Astrocyte (in vitro differentiated cells and primary cell): ENCODE measurements at regions not wholly inside any gene's neighbourhood (a gene's known extent, or its start where the extent isn't known, plus 50 kb on each side); places are given as distances from the start of the nearest gene placed in this dataset.

Source experiments
- DNase-seq: peaks from one replicate; pipeline ENCODE4 v3.0.0-alpha.2; 2010; ENCODE audit warnings: low read depth
- FAIRE-seq: peaks from 2 replicates; lab custom pipeline; 2011; peaks lifted over from hg19 to GRCh38; lab: Jason Lieb, UNC
- H2AFZ ChIP-seq: 2 replicates; pipeline ENCODE4 v1.6.0; 2012; ENCODE audit warnings: low read depth, low read length, inconsistent platforms
- H3K27ac ChIP-seq: 2 replicates; pipeline ENCODE4 v1.5.1; 2011; ENCODE audit warnings: low read depth, low read length, inconsistent platforms
- H3K27me3 ChIP-seq: 2 replicates; pipeline ENCODE4 v1.6.0; 2011; ENCODE audit warnings: low read length, inconsistent platforms; ENCODE audit not compliant: insufficient read depth
- H3K36me3 ChIP-seq: 2 replicates; pipeline ENCODE4 v1.5.1; 2011; ENCODE audit warnings: low read length, inconsistent platforms; ENCODE audit not compliant: insufficient read depth
- H3K4me1 ChIP-seq: 2 replicates; pipeline ENCODE4 v1.5.1; 2011; ENCODE audit warnings: low read length, inconsistent platforms; ENCODE audit not compliant: insufficient read depth
- H3K4me2 ChIP-seq: 2 replicates; pipeline ENCODE4 v1.6.0; 2012; ENCODE audit warnings: low read length, inconsistent platforms
- H3K4me3 ChIP-seq: 2 replicates; pipeline ENCODE4 v1.5.1; 2011; ENCODE audit warnings: low read depth, mild to moderate bottlenecking, low read length, inconsistent platforms; ENCODE audit not compliant: insufficient read depth
- H3K79me2 ChIP-seq: 2 replicates; pipeline ENCODE4 v1.6.0; 2012; ENCODE audit warnings: mild to moderate bottlenecking, low read length, inconsistent platforms; ENCODE audit not compliant: insufficient read depth
- H3K9ac ChIP-seq: 2 replicates; pipeline ENCODE4 v1.6.0; 2012; ENCODE audit warnings: mild to moderate bottlenecking, low read length, inconsistent platforms
- H3K9me3 ChIP-seq: 2 replicates; pipeline ENCODE4 v1.5.1; 2012; ENCODE audit warnings: low read depth, mild to moderate bottlenecking, low read length, inconsistent platforms; ENCODE audit not compliant: insufficient read depth
- H4K20me1 ChIP-seq: 2 replicates; pipeline ENCODE4 v1.6.0; 2012; ENCODE audit warnings: low read length, inconsistent platforms; ENCODE audit not compliant: insufficient read depth
- H3K27ac Mint-ChIP-seq: one replicate; pipeline ENCODE4 v1.8.0; 2021; ENCODE audit warnings: mild to moderate bottlenecking, mixed read lengths; ENCODE audit not compliant: unreplicated experiment
- H3K27me3 Mint-ChIP-seq: one replicate; pipeline ENCODE4 v1.8.0; 2021; ENCODE audit warnings: low read depth, mixed read lengths; ENCODE audit not compliant: unreplicated experiment
- H3K36me3 Mint-ChIP-seq: one replicate; pipeline ENCODE4 v1.8.0; 2021; ENCODE audit warnings: low read depth, mixed read lengths; ENCODE audit not compliant: unreplicated experiment
- H3K4me1 Mint-ChIP-seq: one replicate; pipeline ENCODE4 v1.8.0; 2021; ENCODE audit warnings: low read depth, mixed read lengths; ENCODE audit not compliant: unreplicated experiment
- H3K4me3 Mint-ChIP-seq: one replicate; pipeline ENCODE4 v1.8.0; 2021; ENCODE audit warnings: mild to moderate bottlenecking, moderate library complexity, mixed read lengths; ENCODE audit not compliant: unreplicated experiment
- H3K9me3 Mint-ChIP-seq: one replicate; pipeline ENCODE4 v1.8.0; 2021; ENCODE audit warnings: mild to moderate bottlenecking, mixed read lengths; ENCODE audit not compliant: unreplicated experiment
- EZH2 ChIP-seq: IDR thresholded peaks from 2 replicates; pipeline ENCODE4 v1.6.1; 2012; ENCODE audit warnings: mild to moderate bottlenecking, low read length, inconsistent platforms; ENCODE audit not compliant: insufficient read depth
- TF ChIP-seq, protein P1 (sequence below): IDR thresholded peaks from 2 replicates; pipeline ENCODE4 v1.5.1; 2011; ENCODE audit warnings: low read depth, mild to moderate bottlenecking, inconsistent platforms, low read length, moderate library complexity; ENCODE audit not compliant: insufficient read depth

DNA sequence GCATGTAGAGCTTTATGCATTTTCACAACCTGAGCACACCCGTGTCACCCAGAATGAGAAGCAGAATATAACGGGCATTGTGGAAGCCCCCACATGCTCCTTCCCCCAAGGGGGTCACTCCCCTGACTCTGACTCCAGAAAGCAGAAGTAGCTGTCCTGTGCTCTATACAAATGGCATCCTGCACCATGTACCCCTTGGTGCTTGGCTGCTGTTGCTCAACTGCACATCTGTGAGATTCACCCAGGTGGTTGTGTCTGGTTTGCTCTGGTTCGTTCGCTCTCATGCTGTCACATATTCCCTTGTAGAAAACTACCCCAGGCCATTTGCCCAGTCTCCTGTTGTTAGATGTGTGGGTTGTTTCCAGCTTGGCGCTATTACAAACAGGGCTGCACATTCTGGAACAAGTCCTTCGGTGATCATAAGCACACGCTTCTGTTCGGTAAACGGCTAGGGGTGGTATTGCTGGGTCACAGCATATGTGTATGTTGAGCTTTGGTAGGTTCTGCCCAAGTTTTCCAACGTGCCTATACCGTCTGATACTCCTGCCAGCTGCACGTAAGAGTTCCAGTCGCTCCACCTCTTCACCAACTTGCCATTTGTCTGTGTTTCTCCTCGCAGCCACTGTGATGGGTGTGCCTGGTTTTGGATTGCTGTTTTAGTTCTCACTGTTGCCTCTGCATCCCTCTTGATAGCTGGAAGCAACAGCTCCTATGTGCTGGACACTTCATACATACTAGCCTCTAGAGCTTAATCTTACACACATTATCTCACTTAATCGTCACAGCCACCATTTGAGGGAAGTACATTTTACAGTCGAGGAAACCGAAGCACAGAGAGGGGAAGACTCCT is 65.4 kb upstream of the SLC6A6 start:
- Histone ChIP-seq H4K20me1 (no peaks in the 10 kb centered on the region), H3K27ac (no peak overlapping the region), H3K4me3 (no peak overlapping the region), H3K79me2 (no peaks in the 10 kb centered on the region), H3K9ac (no peak overlapping the region), H3K36me3 (no peaks in the 10 kb centered on the region), H2AFZ (no peak overlapping the region), H3K4me2 (no peak overlapping the region), H3K4me1 (no peaks in the 10 kb centered on the region), H3K9me3 (no peaks in the 10 kb centered on the region), H3K27me3 (peaks cover 14% of the 10 kb centered on the region)
- H3K4me3 Mint-ChIP-seq, result no peak overlapping the region
- H3K27me3 Mint-ChIP-seq, result peaks cover 41% of the 10 kb centered on the region
- H3K4me1 Mint-ChIP-seq, result no peaks in the 10 kb centered on the region
- H3K27ac Mint-ChIP-seq, result no peak overlapping the region
- FAIRE-seq (no peak), DNase-seq (no peak)
- no peak for TF ChIP-seq EZH2
- TF ChIP-seq, protein P1, sequence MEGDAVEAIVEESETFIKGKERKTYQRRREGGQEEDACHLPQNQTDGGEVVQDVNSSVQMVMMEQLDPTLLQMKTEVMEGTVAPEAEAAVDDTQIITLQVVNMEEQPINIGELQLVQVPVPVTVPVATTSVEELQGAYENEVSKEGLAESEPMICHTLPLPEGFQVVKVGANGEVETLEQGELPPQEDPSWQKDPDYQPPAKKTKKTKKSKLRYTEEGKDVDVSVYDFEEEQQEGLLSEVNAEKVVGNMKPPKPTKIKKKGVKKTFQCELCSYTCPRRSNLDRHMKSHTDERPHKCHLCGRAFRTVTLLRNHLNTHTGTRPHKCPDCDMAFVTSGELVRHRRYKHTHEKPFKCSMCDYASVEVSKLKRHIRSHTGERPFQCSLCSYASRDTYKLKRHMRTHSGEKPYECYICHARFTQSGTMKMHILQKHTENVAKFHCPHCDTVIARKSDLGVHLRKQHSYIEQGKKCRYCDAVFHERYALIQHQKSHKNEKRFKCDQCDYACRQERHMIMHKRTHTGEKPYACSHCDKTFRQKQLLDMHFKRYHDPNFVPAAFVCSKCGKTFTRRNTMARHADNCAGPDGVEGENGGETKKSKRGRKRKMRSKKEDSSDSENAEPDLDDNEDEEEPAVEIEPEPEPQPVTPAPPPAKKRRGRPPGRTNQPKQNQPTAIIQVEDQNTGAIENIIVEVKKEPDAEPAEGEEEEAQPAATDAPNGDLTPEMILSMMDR, result no peak
- no peaks in the 10 kb centered on the region for H3K9me3 Mint-ChIP-seq
- H3K36me3 Mint-ChIP-seq, result no peaks in the 10 kb centered on the region

DNA sequence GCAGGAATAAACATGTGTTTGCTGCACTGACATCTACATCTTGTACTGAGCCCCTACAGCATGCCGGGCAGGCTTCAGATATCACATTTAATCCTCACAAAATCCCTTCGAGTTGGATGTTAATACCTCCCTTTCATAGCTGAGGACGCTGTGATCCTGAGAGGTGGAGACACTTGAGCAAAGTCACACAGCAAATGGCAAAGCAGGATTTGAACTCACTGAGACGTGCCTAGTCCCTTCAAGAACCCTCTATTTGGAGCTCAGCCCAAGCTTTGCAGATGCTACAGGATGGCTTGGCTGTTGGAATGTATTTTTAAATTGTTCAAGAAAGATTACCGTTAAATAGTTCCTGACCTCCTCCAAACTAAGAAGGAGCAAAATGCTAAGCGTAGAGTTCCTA is 64.6 kb upstream of the SLC6A6 start:
- no peaks in the 10 kb centered on the region for H3K4me1 ChIP-seq
- H3K4me2 ChIP-seq, result no peak overlapping the region
- no peak overlapping the region for H3K4me3 ChIP-seq
- no peak for TF ChIP-seq EZH2
- TF ChIP-seq, protein P1, result no peak
- H3K27ac ChIP-seq, result no peak overlapping the region
- H3K9me3 Mint-ChIP-seq, result no peaks in the 10 kb centered on the region
- H3K27ac Mint-ChIP-seq, result no peak overlapping the region
- H3K79me2 ChIP-seq, result no peaks in the 10 kb centered on the region
- FAIRE-seq, result no peak
- H3K36me3 Mint-ChIP-seq, result no peaks in the 10 kb centered on the region
- peaks cover 41% of the 10 kb centered on the region for H3K27me3 Mint-ChIP-seq
- no peak overlapping the region for H3K9ac ChIP-seq
- H3K4me1 Mint-ChIP-seq, result no peaks in the 10 kb centered on the region
- H3K4me3 Mint-ChIP-seq, result no peak overlapping the region
- H2AFZ ChIP-seq, result no peak overlapping the region
- no peak for DNase-seq
- no peaks in the 10 kb centered on the region for H4K20me1 ChIP-seq
- no peaks in the 10 kb centered on the region for H3K36me3 ChIP-seq
- H3K27me3 ChIP-seq, result peaks cover 14% of the 10 kb centered on the region
- H3K9me3 ChIP-seq, result no peaks in the 10 kb centered on the region

DNA sequence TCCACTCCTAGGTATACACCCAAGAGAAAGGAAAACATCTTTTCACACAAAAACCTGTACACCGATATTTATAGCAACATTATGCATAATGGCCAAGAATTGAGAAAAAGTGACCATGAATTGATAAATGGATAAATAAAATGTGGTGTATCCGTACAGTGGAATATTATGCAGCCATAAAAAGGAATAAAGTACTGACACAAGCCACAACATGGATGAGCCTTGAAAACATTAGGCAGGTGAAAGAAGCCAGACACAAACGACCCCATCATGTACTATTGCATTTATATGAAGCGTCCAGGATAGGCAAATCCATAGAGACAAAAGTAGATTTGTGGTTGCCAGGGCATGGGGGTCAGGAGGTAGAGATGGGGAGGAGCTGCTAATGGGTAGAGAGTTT is 64.2 kb upstream of the SLC6A6 start:
- no peaks in the 10 kb centered on the region for H3K36me3 Mint-ChIP-seq
- Histone ChIP-seq H4K20me1 (no peaks in the 10 kb centered on the region), H3K4me3 (no peak overlapping the region), H2AFZ (no peak overlapping the region), H3K4me1 (no peaks in the 10 kb centered on the region), H3K27me3 (peaks cover 14% of the 10 kb centered on the region), H3K27ac (no peak overlapping the region), H3K4me2 (no peak overlapping the region), H3K36me3 (no peaks in the 10 kb centered on the region), H3K9me3 (no peaks in the 10 kb centered on the region), H3K79me2 (no peaks in the 10 kb centered on the region), H3K9ac (no peak overlapping the region)
- H3K4me3 Mint-ChIP-seq, result no peak overlapping the region
- FAIRE-seq (no peak), DNase-seq (no peak)
- H3K27ac Mint-ChIP-seq, result no peak overlapping the region
- TF ChIP-seq, protein P1, result no peak
- no peak for TF ChIP-seq EZH2
- H3K4me1 Mint-ChIP-seq, result no peaks in the 10 kb centered on the region
- H3K9me3 Mint-ChIP-seq, result no peaks in the 10 kb centered on the region
- peaks cover 41% of the 10 kb centered on the region for H3K27me3 Mint-ChIP-seq
